ENCODE measurements at regions not wholly inside any gene's neighbourhood (a gene's known extent, or its start where the extent isn't known, plus 50 kb on each side); places are given as distances from the start of the nearest gene placed in this dataset.
A peak's percentile ranks its signal among the peaks of the same experiment; 100 is the strongest.

- no peak for DNase-seq (ENCODE audit: low read depth)
- H3K4me3 ChIP-seq (ENCODE audit: low read depth, low read length): no peak overlapping the region
- no peak for TF ChIP-seq CTCF (IDR thresholded peaks at IDR 0.05; ENCODE audit: low read depth, low read length)
These were observed 158.6 kb upstream of the LDB2 start for GRCh38 chr4:17057035-17057434.

GRCh38 chr4:17055788-17056187, 157.3 kb upstream of the LDB2 start:
- no peak overlapping the region for H3K4me3 ChIP-seq (ENCODE audit: low read depth, low read length)
- peak; percentile 94 for DNase-seq (ENCODE audit: low read depth)
- TF ChIP-seq CTCF (IDR thresholded peaks at IDR 0.05; ENCODE audit: low read depth, low read length): no peak
- TF ChIP-seq MAX (IDR thresholded peaks at IDR 0.05; ENCODE audit: low read depth, low read length): peak; percentile 77
- no peak for TF ChIP-seq POLR2A (IDR thresholded peaks at IDR 0.05; ENCODE audit: extremely low read depth, insufficient read length)
- peak; percentile 72 for TF ChIP-seq MYC (IDR thresholded peaks at IDR 0.05; ENCODE audit: low read depth, low read length)

GRCh38 chr4:17045866-17046265, 147.4 kb upstream of the LDB2 start:
- no peak for DNase-seq (ENCODE audit: low read depth)
- TF ChIP-seq POLR2A (IDR thresholded peaks at IDR 0.05; ENCODE audit: extremely low read depth, insufficient read length): no peak
- TF ChIP-seq MYC (IDR thresholded peaks at IDR 0.05; ENCODE audit: low read depth, low read length): no peak
- no peak for TF ChIP-seq MAX (IDR thresholded peaks at IDR 0.05; ENCODE audit: low read depth, low read length)
- TF ChIP-seq CTCF (IDR thresholded peaks at IDR 0.05; ENCODE audit: low read depth, low read length): no peak
- no peak overlapping the region for H3K4me3 ChIP-seq (ENCODE audit: low read depth, low read length)

- TF ChIP-seq MAX (IDR thresholded peaks at IDR 0.05; ENCODE audit: low read depth, low read length): 0 out of 2 replicates have a peak, but pooled peaks have one; percentile 33
- TF ChIP-seq MYC (IDR thresholded peaks at IDR 0.05; ENCODE audit: low read depth, low read length): no peak
- H3K4me3 ChIP-seq (ENCODE audit: low read depth, low read length): no peak overlapping the region
- DNase-seq (ENCODE audit: low read depth): peak; percentile 21
These were observed 140.2 kb upstream of the LDB2 start for GRCh38 chr4:17038510-17039176.

GRCh38 chr4:17033768-17034181, 135.3 kb upstream of the LDB2 start:
- no peak for DNase-seq (ENCODE audit: low read depth)
- no peak overlapping the region for H3K4me3 ChIP-seq (ENCODE audit: low read depth, low read length)
- TF ChIP-seq CTCF (IDR thresholded peaks at IDR 0.05; ENCODE audit: low read depth, low read length): no peak
- no peak for TF ChIP-seq MYC (IDR thresholded peaks at IDR 0.05; ENCODE audit: low read depth, low read length)
- no peak for TF ChIP-seq MAX (IDR thresholded peaks at IDR 0.05; ENCODE audit: low read depth, low read length)

- no peak overlapping the region for H3K4me3 ChIP-seq (ENCODE audit: low read depth, low read length)
- TF ChIP-seq POLR2A (IDR thresholded peaks at IDR 0.05; ENCODE audit: extremely low read depth, insufficient read length) (no peak), CTCF (IDR thresholded peaks at IDR 0.05; ENCODE audit: low read depth, low read length) (no peak), MAX (IDR thresholded peaks at IDR 0.05; ENCODE audit: low read depth, low read length) (no peak), MYC (IDR thresholded peaks at IDR 0.05; ENCODE audit: low read depth, low read length) (no peak)
- no peak for DNase-seq (ENCODE audit: low read depth)
These were observed 134.8 kb upstream of the LDB2 start for GRCh38 chr4:17033025-17033767.
